ENCODE measurements at regions not wholly inside any gene's neighbourhood (a gene's known extent, or its start where the extent isn't known, plus 50 kb on each side); places are given as distances from the start of the nearest gene placed in this dataset.

DNA sequence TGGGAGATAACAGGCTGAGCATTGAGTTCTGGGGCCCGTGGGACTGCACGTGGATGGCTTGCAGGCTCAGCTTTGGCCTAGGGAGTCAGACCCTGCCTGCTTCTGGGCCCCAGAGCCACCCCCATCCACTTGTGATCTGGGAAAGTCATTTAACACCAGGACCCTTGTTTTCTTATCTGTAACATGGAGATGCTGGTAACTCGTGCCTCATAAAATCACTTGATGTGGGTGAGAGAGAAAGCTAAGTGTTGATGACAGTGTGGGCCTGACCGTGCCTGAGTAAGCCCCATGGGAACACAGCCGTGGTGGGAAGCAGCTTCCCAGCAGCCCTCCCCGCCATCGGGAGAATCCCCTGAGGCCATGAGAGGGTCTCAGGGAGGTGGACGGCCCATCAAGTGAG lies 378.1 kb downstream of the GABRB3 start:
- intact Hi-C loops (cut with DNase I; ENCODE audit: low total_unique reads): no loop called here
- Histone ChIP-seq H3K4me1 (peaks cover 0 to 11% (median 2%) of the 10 kb centered on the region in 4 donors), H3K27me3 (no peaks in the 10 kb centered on the region), H3K4me3 (no peak overlapping the region), H3K36me3 (no peaks in the 10 kb centered on the region), H3K27ac (no peak overlapping the region), H3K9me3 (no peaks in the 10 kb centered on the region)
- WGBS, 5 donors: 63 to 69% (median 66%) methylated on average over 8 of the region's 8 CpGs
- DNase-seq: no peak
- no peak for TF ChIP-seq POLR2A (IDR thresholded peaks at IDR 0.05)
- TF ChIP-seq EP300 (IDR thresholded peaks at IDR 0.05): no peak
- TF ChIP-seq POLR2AphosphoS5 (IDR thresholded peaks at IDR 0.05): no peak
- TF ChIP-seq, protein P1, sequence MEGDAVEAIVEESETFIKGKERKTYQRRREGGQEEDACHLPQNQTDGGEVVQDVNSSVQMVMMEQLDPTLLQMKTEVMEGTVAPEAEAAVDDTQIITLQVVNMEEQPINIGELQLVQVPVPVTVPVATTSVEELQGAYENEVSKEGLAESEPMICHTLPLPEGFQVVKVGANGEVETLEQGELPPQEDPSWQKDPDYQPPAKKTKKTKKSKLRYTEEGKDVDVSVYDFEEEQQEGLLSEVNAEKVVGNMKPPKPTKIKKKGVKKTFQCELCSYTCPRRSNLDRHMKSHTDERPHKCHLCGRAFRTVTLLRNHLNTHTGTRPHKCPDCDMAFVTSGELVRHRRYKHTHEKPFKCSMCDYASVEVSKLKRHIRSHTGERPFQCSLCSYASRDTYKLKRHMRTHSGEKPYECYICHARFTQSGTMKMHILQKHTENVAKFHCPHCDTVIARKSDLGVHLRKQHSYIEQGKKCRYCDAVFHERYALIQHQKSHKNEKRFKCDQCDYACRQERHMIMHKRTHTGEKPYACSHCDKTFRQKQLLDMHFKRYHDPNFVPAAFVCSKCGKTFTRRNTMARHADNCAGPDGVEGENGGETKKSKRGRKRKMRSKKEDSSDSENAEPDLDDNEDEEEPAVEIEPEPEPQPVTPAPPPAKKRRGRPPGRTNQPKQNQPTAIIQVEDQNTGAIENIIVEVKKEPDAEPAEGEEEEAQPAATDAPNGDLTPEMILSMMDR (IDR thresholded peaks at IDR 0.05): no peak

DNA sequence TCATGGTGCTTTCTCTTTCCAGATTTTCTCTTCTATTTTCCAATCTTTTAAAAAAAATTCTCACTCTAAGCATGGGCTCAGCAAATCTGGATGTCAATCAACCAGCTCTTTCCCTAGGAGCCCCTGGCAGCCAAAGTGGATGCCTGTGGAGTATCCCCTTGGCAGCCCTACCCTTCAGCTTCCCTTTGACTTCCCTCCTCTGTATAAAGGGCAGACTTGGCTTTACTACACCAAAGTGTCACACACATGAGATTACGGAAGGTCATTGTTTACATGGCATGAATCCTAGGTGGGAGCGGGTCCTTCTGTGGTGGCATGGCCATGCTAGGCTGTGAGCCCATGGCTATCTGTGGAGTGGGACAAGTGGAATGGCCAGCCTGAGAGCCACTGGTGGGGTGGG lies 379.9 kb downstream of the GABRB3 start:
- Histone ChIP-seq H3K36me3 (no peaks in the 10 kb centered on the region), H3K27me3 (no peaks in the 10 kb centered on the region), H3K4me3 (no peak overlapping the region), H3K4me1 (peaks cover 0 to 11% (median 2%) of the 10 kb centered on the region in 4 donors), H3K9me3 (peaks cover 0 to 6% (median 0%) of the 10 kb centered on the region in 4 donors), H3K27ac (no peak overlapping the region)
- intact Hi-C loops (cut with DNase I; ENCODE audit: low total_unique reads): no loop called here
- TF ChIP-seq POLR2A (IDR thresholded peaks at IDR 0.05) (no peak), EP300 (IDR thresholded peaks at IDR 0.05) (no peak), POLR2AphosphoS5 (IDR thresholded peaks at IDR 0.05) (no peak)
- TF ChIP-seq, protein P1 (IDR thresholded peaks at IDR 0.05): no peak
- WGBS, 5 donors: 72 to 89% (median 81%) methylated on average over 2 of the region's 2 CpGs
- no peak for DNase-seq

DNA sequence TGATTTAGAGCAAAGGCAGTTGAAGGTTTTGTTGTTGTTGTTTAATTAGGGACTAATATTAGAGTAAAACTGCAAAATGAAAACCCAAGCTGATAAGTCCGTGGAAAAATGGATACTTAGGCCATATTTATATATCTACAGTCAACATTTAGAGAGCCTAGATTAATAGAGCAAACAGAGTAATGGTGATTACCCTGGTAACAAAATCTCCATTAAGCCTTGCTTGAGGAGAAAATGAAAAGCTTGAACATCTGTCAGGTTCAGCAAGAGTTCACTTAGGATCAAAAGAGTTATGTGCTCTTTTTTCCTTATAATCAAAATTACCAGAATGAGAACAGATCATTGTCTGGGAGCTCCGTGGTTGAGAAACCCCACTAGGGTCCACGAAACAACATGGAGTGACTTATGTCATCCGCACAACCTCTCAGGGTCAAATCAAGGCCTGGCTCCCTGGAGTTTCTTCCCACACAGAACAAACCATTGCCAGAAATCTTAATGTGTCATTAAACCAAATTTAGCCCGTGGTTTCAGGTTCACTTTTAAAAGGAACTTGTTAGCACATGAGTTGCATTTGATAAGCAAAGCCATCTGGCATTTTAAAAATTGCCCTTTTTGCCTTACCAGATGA lies 381.2 kb downstream of the GABRB3 start:
- Histone ChIP-seq H3K27ac (no peak overlapping the region), H3K36me3 (no peaks in the 10 kb centered on the region)

DNA sequence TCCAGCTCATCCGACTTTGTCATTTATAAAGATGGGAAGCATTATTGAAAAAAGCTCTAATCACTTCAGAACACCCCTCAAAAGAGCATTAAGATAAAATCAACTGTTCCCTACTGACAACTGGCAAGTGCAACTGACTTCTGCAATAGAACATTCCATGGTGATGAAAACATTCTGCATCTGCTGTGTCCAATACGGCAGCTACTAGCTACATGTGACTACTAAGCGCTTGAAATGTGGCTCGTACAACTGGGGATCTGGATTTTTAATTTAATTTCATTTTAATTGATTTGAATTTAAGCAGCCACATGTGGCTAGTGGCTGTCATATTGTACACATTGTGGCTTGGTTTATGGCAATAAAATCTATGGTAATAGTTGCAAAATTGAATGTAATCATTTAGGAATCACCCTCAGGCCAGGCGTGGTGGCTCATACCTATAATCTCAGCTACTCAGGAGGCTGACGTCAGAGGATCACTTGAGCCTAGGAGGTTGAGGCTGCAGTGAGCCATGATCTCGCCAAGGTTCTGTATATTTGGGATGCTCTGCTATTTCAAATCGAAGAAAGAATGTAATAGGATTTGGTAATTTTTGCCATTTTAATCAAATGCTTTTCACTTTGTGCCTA lies 390.3 kb downstream of the GABRB3 start:
- intact Hi-C loops (cut with DNase I; ENCODE audit: low total_unique reads): no loop called here
- Histone ChIP-seq H3K27me3 (no peaks in the 10 kb centered on the region), H3K27ac (no peak overlapping the region), H3K4me1 (no peaks in the 10 kb centered on the region), H3K9me3 (peaks cover 0 to 30% (median 3%) of the 10 kb centered on the region in 4 donors), H3K4me3 (no peak overlapping the region), H3K36me3 (no peaks in the 10 kb centered on the region)
- 81 to 89% (median 88%) methylated on average over 8 of the region's 8 CpGs for WGBS, 5 donors
- no peak for DNase-seq
- TF ChIP-seq POLR2A (IDR thresholded peaks at IDR 0.05): no peak
- TF ChIP-seq, protein P1 (IDR thresholded peaks at IDR 0.05): no peak
- TF ChIP-seq POLR2AphosphoS5 (IDR thresholded peaks at IDR 0.05): no peak
- no peak for TF ChIP-seq EP300 (IDR thresholded peaks at IDR 0.05)

More for the DNA sequence above, 381.2 kb downstream of the GABRB3 start:
- Histone ChIP-seq H3K4me3 (no peak overlapping the region), H3K4me1 (peaks cover 0 to 11% (median 2%) of the 10 kb centered on the region in 4 donors), H3K9me3 (peaks cover 0 to 6% (median 0%) of the 10 kb centered on the region in 4 donors), H3K27me3 (no peaks in the 10 kb centered on the region)
- intact Hi-C loops (cut with DNase I; ENCODE audit: low total_unique reads): no loop called here
- peak in 1 of 2 donors; percentile 44 for DNase-seq
- WGBS, 5 donors: 20 to 31% (median 22%) methylated on average over 5 of the region's 5 CpGs
- TF ChIP-seq EP300 (IDR thresholded peaks at IDR 0.05) (no peak), POLR2A (IDR thresholded peaks at IDR 0.05) (no peak), POLR2AphosphoS5 (IDR thresholded peaks at IDR 0.05) (no peak)
- TF ChIP-seq, protein P1 (IDR thresholded peaks at IDR 0.05): no peak
